H9 (cell line): ENCODE measurements at regions not wholly inside any gene's neighbourhood (a gene's known extent, or its start where the extent isn't known, plus 50 kb on each side); places are given as distances from the start of the nearest gene placed in this dataset.

Experiments
- DNase-seq: peaks from one replicate; pipeline ENCODE4 v3.0.0-alpha.2; 2017
- H2AFZ ChIP-seq: one replicate; pipeline ENCODE4 v1.6.1; 2013; ENCODE audit warnings: mild to moderate bottlenecking, low read length, control low read depth, moderate library complexity
- H2AK5ac ChIP-seq: 2 replicates; pipeline ENCODE4 v1.6.1; 2013; ENCODE audit warnings: low read length, control low read depth, mixed read lengths; ENCODE audit not compliant: insufficient read length
- H2BK120ac ChIP-seq: one replicate; pipeline ENCODE4 v1.6.1; 2013; ENCODE audit warnings: low read depth, mild to moderate bottlenecking, low read length, control low read depth, inconsistent platforms; ENCODE audit not compliant: poor library complexity, severe bottlenecking
- H2BK12ac ChIP-seq: 2 replicates; pipeline ENCODE4 v1.6.1; 2013; ENCODE audit warnings: low read length, control low read depth, mixed read lengths, low read depth; ENCODE audit not compliant: insufficient read length
- H2BK15ac ChIP-seq: 2 replicates; pipeline ENCODE4 v1.6.1; 2013; ENCODE audit warnings: low read depth, low read length, control low read depth
- H2BK20ac ChIP-seq: one replicate; pipeline ENCODE4 v1.6.1; 2013; ENCODE audit warnings: low read depth, mild to moderate bottlenecking, low read length, control low read depth, inconsistent platforms; ENCODE audit not compliant: poor library complexity, severe bottlenecking
- H2BK5ac ChIP-seq: 2 replicates; pipeline ENCODE4 v1.6.1; 2013; ENCODE audit warnings: low read length, control low read depth, mixed read lengths; ENCODE audit not compliant: insufficient read length
- H3K14ac ChIP-seq: 2 replicates; pipeline ENCODE4 v1.6.1; 2013; ENCODE audit warnings: low read length, control low read depth; ENCODE audit not compliant: insufficient read depth
- H3K18ac ChIP-seq: 2 replicates; pipeline ENCODE4 v1.6.1; 2013; ENCODE audit warnings: low read depth, mild to moderate bottlenecking, mixed read lengths, low read length, control low read depth; ENCODE audit not compliant: insufficient read length
- H3K23ac ChIP-seq: 2 replicates; pipeline ENCODE4 v1.6.1; 2013; ENCODE audit warnings: low read length, control low read depth, mixed read lengths, low read depth; ENCODE audit not compliant: insufficient read length
- H3K23me2 ChIP-seq: 2 replicates; pipeline ENCODE4 v1.6.1; 2013; ENCODE audit warnings: low read depth, mild to moderate bottlenecking, mixed read lengths, low read length, control low read depth; ENCODE audit not compliant: insufficient read length, poor library complexity, severe bottlenecking
- H3K27ac ChIP-seq: 2 replicates; pipeline ENCODE4 v1.5.1; 2013; ENCODE audit warnings: low read length, control low read depth, mixed read lengths, low read depth; ENCODE audit not compliant: insufficient read length
- H3K27me3 ChIP-seq: 2 replicates; pipeline ENCODE4 v1.6.1; 2013; ENCODE audit warnings: low read length, control low read depth, inconsistent platforms; ENCODE audit not compliant: insufficient read depth
- H3K4ac ChIP-seq: 2 replicates; pipeline ENCODE4 v1.6.1; 2013; ENCODE audit warnings: low read depth, mild to moderate bottlenecking, control low read depth, inconsistent platforms, low read length, moderate library complexity
- H3K4me1 ChIP-seq: 2 replicates; pipeline ENCODE4 v1.6.1; 2013; ENCODE audit warnings: low read length, control low read depth, inconsistent platforms; ENCODE audit not compliant: insufficient read depth
- H3K4me2 ChIP-seq: 2 replicates; pipeline ENCODE4 v1.6.1; 2013; ENCODE audit warnings: low read length, control low read depth, mixed read lengths; ENCODE audit not compliant: insufficient read length, insufficient read depth
- H3K56ac ChIP-seq: 2 replicates; pipeline ENCODE4 v1.6.1; 2013; ENCODE audit warnings: low read depth, mild to moderate bottlenecking, mixed read lengths, low read length, control low read depth; ENCODE audit not compliant: insufficient read length
- H3K79me1 ChIP-seq: 2 replicates; pipeline ENCODE4 v1.6.1; 2013; ENCODE audit warnings: low read depth, mild to moderate bottlenecking, moderate library complexity, low read length, control low read depth, inconsistent platforms; ENCODE audit not compliant: insufficient read depth, poor library complexity, severe bottlenecking
- H3K79me2 ChIP-seq: 2 replicates; pipeline ENCODE4 v1.6.1; 2013; ENCODE audit warnings: low read length, control low read depth, inconsistent platforms; ENCODE audit not compliant: insufficient read depth
- H3K9ac ChIP-seq: 2 replicates; pipeline ENCODE4 v1.6.1; 2013; ENCODE audit warnings: low read length, control low read depth, mixed read lengths; ENCODE audit not compliant: insufficient read length; ENCODE audit errors: extremely low read depth
- H3K9me3 ChIP-seq: one replicate; pipeline ENCODE4 v1.6.1; 2013; ENCODE audit warnings: low read depth, low read length, inconsistent platforms; ENCODE audit not compliant: control insufficient read depth
- H3T11ph ChIP-seq: one replicate; pipeline ENCODE4 v1.6.1; 2013; ENCODE audit warnings: mild to moderate bottlenecking, low read length, control low read depth, inconsistent platforms
- H4K20me1 ChIP-seq: one replicate; pipeline ENCODE4 v1.6.1; 2013; ENCODE audit not compliant: control insufficient read depth, insufficient read length, insufficient read depth
- H4K5ac ChIP-seq: 2 replicates; pipeline ENCODE4 v1.6.1; 2013; ENCODE audit warnings: low read depth, mild to moderate bottlenecking, mixed read lengths, low read length, control low read depth; ENCODE audit not compliant: insufficient read length
- H4K8ac ChIP-seq: replicated peaks from 2 replicates; pipeline ENCODE4 v1.6.1; 2013; ENCODE audit warnings: low read length, control low read depth, mixed read lengths, low read depth; ENCODE audit not compliant: insufficient read length
- H4K91ac ChIP-seq: 2 replicates; pipeline ENCODE4 v1.6.1; 2013; ENCODE audit warnings: low read depth, mild to moderate bottlenecking, moderate library complexity, mixed read lengths, low read length, control low read depth; ENCODE audit not compliant: insufficient read length
- H3K27ac Mint-ChIP-seq, 3 experiments: 2 replicates in 2 of 3; 3 replicates in 1 of 3; pipeline ENCODE4 v1.8.0; 2020 to 2021; ENCODE audit warnings: mixed read lengths in 3 of 3, mild to moderate bottlenecking in 1 of 3, moderate library complexity in 1 of 3
- H3K27me3 Mint-ChIP-seq: 2 replicates; pipeline ENCODE4 v1.8.0; 2021; ENCODE audit warnings: low read depth, mild to moderate bottlenecking, moderate library complexity, mixed read lengths
- H3K36me3 Mint-ChIP-seq, 3 experiments: 2 replicates in 2 of 3; 3 replicates in 1 of 3; pipeline ENCODE4 v1.8.0; 2020 to 2021; ENCODE audit warnings: low read depth in 3 of 3, mixed read lengths in 3 of 3; ENCODE audit not compliant: insufficient read depth in 1 of 3
- H3K4me1 Mint-ChIP-seq, 2 experiments: 2 replicates each; pipeline ENCODE4 v1.8.0; 2020; ENCODE audit warnings: mixed read lengths in 2 of 2
- H3K4me3 Mint-ChIP-seq, 2 experiments: 2 replicates in 1 of 2; 3 replicates in 1 of 2; pipeline ENCODE4 v1.8.0; 2020 to 2021; ENCODE audit warnings: mild to moderate bottlenecking in 2 of 2, mixed read lengths in 2 of 2, moderate library complexity in 1 of 2
- H3K9me3 Mint-ChIP-seq, 2 experiments: 2 replicates in 1 of 2; 3 replicates in 1 of 2; pipeline ENCODE4 v1.8.0; 2020; ENCODE audit warnings: mild to moderate bottlenecking in 2 of 2, mixed read lengths in 2 of 2, moderate library complexity in 1 of 2
- CTCF ChIP-seq: fragments of 200-600 bp; sonication (generic); conservative IDR thresholded peaks from 3 replicates; pipeline ENCODE4 v1.8.0; 2021; ENCODE audit warnings: antibody characterized with exemption, mild to moderate bottlenecking
- WGBS: extraction: QIAGEN DNeasy Blood & Tissue Kit; methylation state at CpG from one replicate; pipeline ENCODE4 v1.1.7; 2013; ENCODE audit warnings: missing lambda C conversion rate, low lambda C conversion rate, mixed read lengths; ENCODE audit not compliant: insufficient read length; ENCODE audit errors: extremely low coverage; 5-methylcytosine and 5-hydroxymethylcytosine counted together

- H3K14ac ChIP-seq = no peak overlapping the region
- no peak overlapping the region for H3K4me2 ChIP-seq
- no peak overlapping the region for H3T11ph ChIP-seq
- no peak overlapping the region for H3K4ac ChIP-seq
- DNase-seq = no peak
- no peak overlapping the region for H3K18ac ChIP-seq
- H4K91ac ChIP-seq = no peak overlapping the region
- no peak overlapping the region for H2BK120ac ChIP-seq
- H2BK20ac ChIP-seq = no peak overlapping the region
- no peak overlapping the region for H2AFZ ChIP-seq
- no peak overlapping the region for H3K23ac ChIP-seq
- no peak overlapping the region for H2AK5ac ChIP-seq
- no peaks in the 10 kb centered on the region for H3K23me2 ChIP-seq
- H3K79me1 ChIP-seq = no peaks in the 10 kb centered on the region
- no CpG with 5 or more reads among the region's 4 CpGs for WGBS
- no peak overlapping the region for H3K27ac ChIP-seq
- no peak overlapping the region for H4K8ac ChIP-seq
- no peak overlapping the region for H3K56ac ChIP-seq
- Mint-ChIP-seq H3K36me3 (peaks cover 0 to 3% (median 0%) of the 10 kb centered on the region in 3 experiments; a peak in 2 of 7 replicates), H3K27ac (no peak overlapping the region), H3K4me1 (no peaks in the 10 kb centered on the region), H3K4me3 (no peak overlapping the region), H3K9me3 (peaks cover 30 to 34% of the 10 kb centered on the region in 2 experiments), H3K27me3 (no peaks in the 10 kb centered on the region)
- H2BK15ac ChIP-seq = no peak overlapping the region
- no peak for TF ChIP-seq CTCF
- no peaks in the 10 kb centered on the region for H3K4me1 ChIP-seq
- H4K20me1 ChIP-seq = no peaks in the 10 kb centered on the region
- no peak overlapping the region for H3K9ac ChIP-seq
- H3K9me3 ChIP-seq = no peaks in the 10 kb centered on the region
- H2BK12ac ChIP-seq = no peak overlapping the region
- no peak overlapping the region for H2BK5ac ChIP-seq
- no peaks in the 10 kb centered on the region for H3K27me3 ChIP-seq
- H3K79me2 ChIP-seq = no peaks in the 10 kb centered on the region
- no peak overlapping the region for H4K5ac ChIP-seq
These were observed 55.0 kb upstream of the MAGEB18 start for GRCh38 chrX:26083093-26083492.
